ENCODE measurements at regions not wholly inside any gene's neighbourhood (a gene's known extent, or its start where the extent isn't known, plus 50 kb on each side); places are given as distances from the start of the nearest gene placed in this dataset.

DNA sequence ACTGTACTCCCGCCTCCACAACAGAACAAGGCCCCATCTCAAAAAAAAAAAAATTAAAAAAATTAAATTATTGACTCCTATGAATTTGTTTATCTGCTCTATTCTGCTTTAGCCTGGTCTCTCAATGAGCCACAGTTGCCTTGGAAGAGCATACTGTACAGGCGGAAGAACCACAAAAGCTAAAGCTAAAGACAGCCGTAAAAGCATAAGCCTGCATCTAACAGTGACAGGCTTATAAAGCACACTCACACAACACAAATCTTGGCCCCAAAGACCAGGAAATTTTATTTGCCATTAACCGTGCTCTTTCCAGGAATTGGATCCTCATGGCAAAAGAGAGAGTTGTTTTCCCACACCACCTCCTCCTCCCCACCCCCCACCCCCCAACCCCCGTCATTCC, 53.5 kb upstream of the KLF3 start:
- Histone ChIP-seq H3K27ac (no peak overlapping the region), H3K4me2 (no peak overlapping the region), H3K36me3 (no peaks in the 10 kb centered on the region), H3K4me3 (no peak overlapping the region), H3K9me3 (no peaks in the 10 kb centered on the region), H3K27me3 (no peaks in the 10 kb centered on the region), H4K20me1 (no peaks in the 10 kb centered on the region), H3K9ac (no peak overlapping the region), H3K4me1 (peaks cover 4% of the 10 kb centered on the region; the same call in 1 of the 2 replicates)
- TF ChIP-seq Cebpa-rat (IDR thresholded peaks at IDR 0.05), result no peak

DNA sequence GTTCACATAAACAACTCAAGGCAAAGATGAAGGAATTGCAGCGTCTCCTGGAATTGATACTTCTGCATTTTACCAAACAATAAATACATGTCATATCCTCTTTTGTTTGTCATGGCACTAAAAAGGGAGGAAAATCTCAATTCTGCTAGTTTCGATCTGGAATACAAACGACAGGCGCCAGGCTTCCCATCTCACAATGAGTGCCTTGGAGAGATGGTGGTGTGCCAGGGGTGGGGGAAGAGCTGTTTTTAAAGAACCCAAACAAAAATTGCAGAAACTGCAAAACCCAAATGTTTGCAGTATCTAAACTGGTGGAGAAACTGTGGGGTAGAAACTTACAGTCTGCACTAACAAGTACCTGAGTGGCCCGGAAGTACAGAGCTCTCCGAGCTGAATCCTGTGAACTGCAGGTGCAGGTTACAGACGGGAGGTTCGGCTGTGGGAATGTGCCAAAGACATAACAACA, 53.0 kb upstream of the KLF3 start:
- no peak overlapping the region for H3K27ac ChIP-seq
- no peak overlapping the region for H3K4me2 ChIP-seq
- H3K4me1 ChIP-seq, result peaks cover 4% of the 10 kb centered on the region; the same call in 1 of the 2 replicates

DNA sequence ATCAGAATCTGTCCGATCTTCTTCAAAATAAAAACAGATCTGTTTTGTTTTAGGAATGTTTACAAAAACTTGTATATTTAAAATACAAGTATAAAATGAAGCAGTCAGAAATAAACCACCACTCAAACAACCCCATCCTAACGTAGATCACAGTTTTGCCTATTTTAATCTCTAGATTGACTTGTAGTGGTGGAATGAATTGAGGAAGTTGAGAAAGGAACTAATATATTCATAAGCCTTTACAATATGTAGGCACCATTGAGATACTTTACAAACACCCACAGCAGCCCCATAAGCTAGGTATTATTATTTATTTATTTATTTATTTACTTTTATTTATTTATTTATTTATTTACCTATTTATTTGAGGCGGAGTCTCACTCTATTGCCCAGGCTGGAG, 52.3 kb upstream of the KLF3 start:
- Histone ChIP-seq H3K36me3 (no peaks in the 10 kb centered on the region), H3K4me2 (no peak overlapping the region), H3K4me3 (no peak overlapping the region), H3K9me3 (no peaks in the 10 kb centered on the region), H3K27me3 (no peaks in the 10 kb centered on the region), H3K27ac (no peak overlapping the region), H4K20me1 (no peaks in the 10 kb centered on the region), H3K9ac (no peak overlapping the region), H3K4me1 (peaks cover 4% of the 10 kb centered on the region; the same call in 1 of the 2 replicates)
- TF ChIP-seq Cebpa-rat (IDR thresholded peaks at IDR 0.05), result no peak

More for the DNA sequence above, 53.0 kb upstream of the KLF3 start:
- H3K9ac ChIP-seq, result no peak overlapping the region
- TF ChIP-seq Cebpa-rat (IDR thresholded peaks at IDR 0.05), result no peak
- no peaks in the 10 kb centered on the region for H3K9me3 ChIP-seq
- no peaks in the 10 kb centered on the region for H3K36me3 ChIP-seq
- no peak overlapping the region for H3K4me3 ChIP-seq
- no peaks in the 10 kb centered on the region for H4K20me1 ChIP-seq
- H3K27me3 ChIP-seq, result no peaks in the 10 kb centered on the region

DNA sequence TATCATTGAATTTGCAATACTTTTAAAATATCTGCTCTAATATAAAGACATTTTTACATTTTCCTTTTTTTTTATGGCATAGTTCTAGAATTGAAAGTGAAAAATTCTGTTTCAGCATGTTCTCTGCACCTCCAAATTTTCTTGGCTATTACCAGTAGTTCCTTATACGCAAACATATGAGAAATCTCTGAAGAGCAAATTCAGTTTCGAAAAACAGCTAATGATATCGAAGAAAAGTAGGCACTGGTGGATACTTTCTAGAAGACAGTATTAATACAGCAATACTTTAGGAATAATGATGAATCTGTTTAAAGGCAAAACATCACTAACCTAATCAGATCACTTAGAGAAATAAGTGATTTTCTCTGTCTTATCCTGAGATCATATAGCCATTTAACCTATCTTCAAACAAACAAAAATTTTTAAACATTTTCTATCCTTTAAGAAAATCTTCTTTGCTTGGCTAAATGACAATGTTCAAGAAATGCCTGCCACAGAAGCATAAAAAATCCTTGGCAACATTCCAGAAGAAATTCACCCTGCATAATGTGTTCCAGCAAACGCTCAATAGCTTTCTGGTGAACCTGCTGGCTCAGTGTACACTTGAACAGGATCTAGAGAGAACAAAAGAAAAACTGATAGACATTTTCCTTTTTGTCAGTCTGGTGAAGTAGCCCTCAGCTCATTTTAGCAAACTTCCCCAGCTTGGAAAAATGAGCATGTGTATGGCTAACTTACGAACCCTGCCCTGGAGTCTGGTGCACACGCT, 51.2 kb upstream of the KLF3 start:
- Histone ChIP-seq H3K27me3 (no peaks in the 10 kb centered on the region), H3K9me3 (no peaks in the 10 kb centered on the region), H4K20me1 (no peaks in the 10 kb centered on the region), H3K27ac (no peak overlapping the region), H3K36me3 (no peaks in the 10 kb centered on the region), H3K4me1 (peaks cover 4% of the 10 kb centered on the region; the same call in 1 of the 2 replicates), H3K4me2 (no peak overlapping the region), H3K4me3 (no peak overlapping the region), H3K9ac (no peak overlapping the region)
- no peak for TF ChIP-seq Cebpa-rat (IDR thresholded peaks at IDR 0.05)
